ENCODE measurements at regions not wholly inside any gene's neighbourhood (a gene's known extent, or its start where the extent isn't known, plus 50 kb on each side); places are given as distances from the start of the nearest gene placed in this dataset.

DNA sequence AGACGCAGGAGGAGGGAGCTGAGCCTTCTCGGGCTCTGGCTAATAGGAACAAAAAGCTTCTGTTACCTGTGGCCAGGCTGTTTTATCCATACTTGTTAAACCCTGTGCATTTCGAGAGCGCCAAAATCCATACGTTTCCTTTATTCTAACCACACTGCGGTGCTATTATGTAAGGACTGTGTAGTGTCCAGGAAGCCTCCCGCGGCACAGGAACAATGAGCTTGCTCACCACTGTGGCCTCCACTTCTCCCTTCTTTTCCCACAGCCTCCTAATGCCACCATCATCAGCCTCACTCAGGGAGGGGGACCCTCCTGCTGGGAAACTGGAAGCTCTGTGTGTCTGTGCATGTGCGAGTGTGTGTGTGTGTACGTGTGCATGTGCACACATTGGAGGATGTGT lies 268.5 kb downstream of the HAUS1 start:
- TF ChIP-seq, protein P1, sequence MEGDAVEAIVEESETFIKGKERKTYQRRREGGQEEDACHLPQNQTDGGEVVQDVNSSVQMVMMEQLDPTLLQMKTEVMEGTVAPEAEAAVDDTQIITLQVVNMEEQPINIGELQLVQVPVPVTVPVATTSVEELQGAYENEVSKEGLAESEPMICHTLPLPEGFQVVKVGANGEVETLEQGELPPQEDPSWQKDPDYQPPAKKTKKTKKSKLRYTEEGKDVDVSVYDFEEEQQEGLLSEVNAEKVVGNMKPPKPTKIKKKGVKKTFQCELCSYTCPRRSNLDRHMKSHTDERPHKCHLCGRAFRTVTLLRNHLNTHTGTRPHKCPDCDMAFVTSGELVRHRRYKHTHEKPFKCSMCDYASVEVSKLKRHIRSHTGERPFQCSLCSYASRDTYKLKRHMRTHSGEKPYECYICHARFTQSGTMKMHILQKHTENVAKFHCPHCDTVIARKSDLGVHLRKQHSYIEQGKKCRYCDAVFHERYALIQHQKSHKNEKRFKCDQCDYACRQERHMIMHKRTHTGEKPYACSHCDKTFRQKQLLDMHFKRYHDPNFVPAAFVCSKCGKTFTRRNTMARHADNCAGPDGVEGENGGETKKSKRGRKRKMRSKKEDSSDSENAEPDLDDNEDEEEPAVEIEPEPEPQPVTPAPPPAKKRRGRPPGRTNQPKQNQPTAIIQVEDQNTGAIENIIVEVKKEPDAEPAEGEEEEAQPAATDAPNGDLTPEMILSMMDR (conservative IDR thresholded peaks at IDR 0.05; ENCODE audit: low read depth, low read length): no peak
- no peak for TF ChIP-seq EZH2phosphoT487 (IDR thresholded peaks at IDR 0.05; ENCODE audit: borderline replicate concordance, low read length)
